Panc1 (cell line): ENCODE measurements at regions not wholly inside any gene's neighbourhood (a gene's known extent, or its start where the extent isn't known, plus 50 kb on each side); places are given as distances from the start of the nearest gene placed in this dataset.

Experiments used
- ATAC-seq: fragments of 200-7000 bp; cut with Tn5 transposase; 2 replicates; pipeline ENCODE4 v1.9.1; 2020; ENCODE audit warnings: mild to moderate bottlenecking, moderate library complexity
- BruUV-seq: library from RNA; stranded (reverse); fragments of 400-500 nt; replicated peaks from 2 replicates; lab custom pipeline; 2021; lab: Mats Ljungman, UMichigan
- CTCF ChIA-PET: fragments of 300-600 bp; sonication (Branson Sonifier 250); formaldehyde crosslinking; loops from one replicate; lab custom pipeline; 2022; ENCODE audit warnings: antibody characterized with exemption; lab: Charles Lee
- POLR2A ChIA-PET: fragments of 300-600 bp; sonication (Branson Sonifier 250); formaldehyde crosslinking; loops from one replicate; lab custom pipeline; 2022; ENCODE audit warnings: antibody characterized with exemption; lab: Charles Lee
- DNase-seq: peaks from one replicate; pipeline ENCODE4 v3.0.0-alpha.2; 2010; ENCODE audit warnings: low read depth, low spot score
- H3K27ac ChIP-seq: 2 replicates; pipeline ENCODE4 v1.5.1; 2011; ENCODE audit warnings: mild to moderate bottlenecking, low read length, inconsistent platforms
- H3K27me3 ChIP-seq: fragments of 200-500 bp; sonication (Bioruptor generic); 2 replicates; pipeline ENCODE4 v1.6.0; 2014; ENCODE audit warnings: low read length, inconsistent platforms; ENCODE audit not compliant: control insufficient read depth, insufficient read depth
- H3K36me3 ChIP-seq: fragments of 200-500 bp; sonication (Bioruptor generic); 2 replicates; pipeline ENCODE4 v1.5.1; 2014; ENCODE audit warnings: inconsistent platforms, mild to moderate bottlenecking, low read length, moderate library complexity; ENCODE audit not compliant: control insufficient read depth, insufficient read depth
- H3K4me1 ChIP-seq: 2 replicates; pipeline ENCODE4 v1.5.1; 2011; ENCODE audit warnings: inconsistent platforms, mild to moderate bottlenecking, low read length, moderate library complexity; ENCODE audit not compliant: control insufficient read depth, insufficient read depth
- H3K4me3 ChIP-seq, 2 experiments: 2 replicates each; pipeline ENCODE4 v1.5.1; 2011 to 2012; ENCODE audit warnings: low read depth in 2 of 2, low read length in 2 of 2, mild to moderate bottlenecking in 2 of 2, inconsistent platforms in 1 of 2, moderate library complexity in 1 of 2
- H3K9me3 ChIP-seq: fragments of 200-500 bp; sonication (Bioruptor generic); 2 replicates; pipeline ENCODE4 v1.5.1; 2014; ENCODE audit warnings: low read depth, mild to moderate bottlenecking, inconsistent platforms, low read length, moderate library complexity; ENCODE audit not compliant: control insufficient read depth, insufficient read depth
- CTCF ChIP-seq: fragments of 450-650 bp; IDR thresholded peaks from 2 replicates; pipeline ENCODE4 v1.5.1; 2017; ENCODE audit warnings: mild to moderate bottlenecking
- POLR2AphosphoS5 ChIP-seq: IDR thresholded peaks from 2 replicates; pipeline ENCODE4 v1.6.1; 2012; ENCODE audit warnings: mild to moderate bottlenecking, low read depth, low read length, moderate library complexity
- REST ChIP-seq, 2 experiments: IDR thresholded peaks; 2 replicates each; pipeline ENCODE4 v1.6.1; 2011 to 2012; ENCODE audit warnings: low read depth in 2 of 2, control low read depth in 1 of 2, low read length in 1 of 2, mild to moderate bottlenecking in 1 of 2, moderate library complexity in 1 of 2; ENCODE audit not compliant: insufficient read depth in 1 of 2
- SIN3A ChIP-seq: IDR thresholded peaks from 2 replicates; pipeline ENCODE4 v1.6.1; 2012; ENCODE audit warnings: low read depth, mild to moderate bottlenecking, low read length, moderate library complexity, borderline replicate concordance; ENCODE audit not compliant: insufficient read depth
- TCF7L2 ChIP-seq: IDR thresholded peaks from 2 replicates; pipeline ENCODE4 v1.6.1; 2011; ENCODE audit warnings: mild to moderate bottlenecking, low read depth, low read length, inconsistent platforms
- in situ Hi-C: cut with HindIII; loops from 2 replicates; pipeline ENCODE4 v1.10.0; 2016; ENCODE audit warnings: low sequenced_read_pairs, low pct_unique_long_range_greater_than_20kb
- intact Hi-C: fragments of 100-400 bp; cut with micrococcal nuclease; formaldehyde crosslinking; loops from one replicate; pipeline ENCODE4 v1.10.0; 2022; ENCODE audit not compliant: unreplicated experiment

DNA sequence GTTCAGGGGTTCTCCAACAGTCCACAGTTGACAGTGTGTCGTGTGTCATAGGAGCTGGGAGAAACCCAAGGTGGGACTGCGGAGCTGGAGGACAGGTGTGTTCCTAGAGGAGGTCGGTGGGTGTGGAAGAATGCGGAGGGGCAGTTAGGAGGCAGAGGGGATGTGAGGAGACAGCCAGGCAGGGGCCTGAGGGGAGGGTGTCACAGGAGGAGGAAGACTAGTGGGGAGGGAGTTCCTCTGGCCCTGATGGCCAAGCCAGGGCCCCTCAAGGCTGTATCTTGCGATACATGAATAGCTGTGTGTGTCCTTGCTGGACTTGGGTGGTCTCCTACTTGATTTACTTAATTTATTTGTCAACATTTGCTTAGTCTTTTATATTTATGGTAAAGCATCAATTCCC, 519.6 kb upstream of the HS6ST1 start:
- H3K27ac ChIP-seq: no peak overlapping the region
- in situ Hi-C loops (no loop called here), intact Hi-C loops (no loop called here)
- DNase-seq: no peak
- ChIA-PET CTCF (no interaction called here), POLR2A (no interaction called here)
- peaks cover 2% of the 10 kb centered on the region; the same call in 1 of the 2 replicates for H3K27me3 ChIP-seq
- H3K4me1 ChIP-seq: no peaks in the 10 kb centered on the region
- H3K36me3 ChIP-seq: no peaks in the 10 kb centered on the region
- TF ChIP-seq POLR2AphosphoS5 (no peak), SIN3A (no peak), CTCF (no peak), REST (IDR thresholded peaks at IDR 0.05; ENCODE audit: insufficient read depth in 1 of 2, low read depth in 2 of 2, low read length in 1 of 2) (no peak)
- H3K9me3 ChIP-seq: no peaks in the 10 kb centered on the region
- BruUV-seq: no TSS peak
- no peak for ATAC-seq
- no peak overlapping the region for H3K4me3 ChIP-seq

- CTCF ChIA-PET: no interaction called here
- Histone ChIP-seq H3K4me1 (no peaks in the 10 kb centered on the region), H3K4me3 (no peak overlapping the region), H3K27me3 (peaks cover 2% of the 10 kb centered on the region), H3K27ac (no peak overlapping the region), H3K36me3 (no peaks in the 10 kb centered on the region), H3K9me3 (no peaks in the 10 kb centered on the region)
- no peak for DNase-seq
- BruUV-seq: no TSS peak
- POLR2A ChIA-PET: no interaction called here
- in situ Hi-C loops: no loop called here
- intact Hi-C loops: no loop called here
- no peak for TF ChIP-seq POLR2AphosphoS5
- TF ChIP-seq CTCF: no peak
- no peak for TF ChIP-seq SIN3A
- TF ChIP-seq TCF7L2: no peak
- no peak for TF ChIP-seq REST (IDR thresholded peaks at IDR 0.05; ENCODE audit: insufficient read depth in 1 of 2, low read depth in 2 of 2, low read length in 1 of 2)
- ATAC-seq: no peak
These were observed 523.1 kb upstream of the HS6ST1 start for GRCh38 chr2:128841803-128842202.
